ENCODE measurements at regions not wholly inside any gene's neighbourhood (a gene's known extent, or its start where the extent isn't known, plus 50 kb on each side); places are given as distances from the start of the nearest gene placed in this dataset.

DNA sequence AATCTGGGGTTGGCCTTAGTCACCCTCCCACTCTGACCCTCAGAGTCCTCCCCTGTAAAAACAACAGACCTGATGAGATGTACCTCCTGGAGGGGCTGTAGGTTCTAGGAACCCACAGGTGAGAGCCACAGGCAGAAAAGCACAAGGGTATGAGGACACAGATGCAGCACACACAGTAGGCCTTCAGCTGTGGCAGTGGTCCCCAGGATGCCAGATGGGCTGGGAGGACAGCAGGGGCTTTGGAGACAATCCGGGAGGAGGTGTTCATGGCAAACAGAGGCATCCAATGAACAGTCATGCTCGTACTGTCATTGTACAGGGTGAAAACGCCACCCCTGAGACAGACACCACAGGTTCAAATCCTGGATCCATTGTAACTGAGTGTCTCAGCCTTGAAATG, 463.1 kb downstream of the MATN1 start:
- DNase-seq: no peak

DNA sequence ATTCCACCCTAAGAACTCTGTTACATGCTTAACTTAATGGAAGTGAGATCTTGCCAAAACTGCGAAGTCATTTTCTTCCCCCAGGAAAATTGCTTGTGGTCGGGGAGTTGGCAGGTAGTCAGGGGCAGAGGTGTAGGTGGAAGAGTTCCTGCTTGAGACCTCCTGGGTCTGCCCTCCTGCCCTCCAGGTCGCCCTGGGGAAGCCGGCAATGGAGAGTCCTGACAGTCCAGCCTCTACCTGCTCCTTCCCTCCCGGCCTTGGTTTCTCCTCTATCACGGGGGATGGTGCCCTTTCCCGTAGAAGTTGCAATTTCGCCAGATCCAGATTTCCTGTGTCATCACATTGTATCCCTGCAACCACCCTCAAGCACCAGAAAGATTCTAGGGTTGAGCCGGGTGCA, 463.8 kb downstream of the MATN1 start:
- DNase-seq: no peak

DNA sequence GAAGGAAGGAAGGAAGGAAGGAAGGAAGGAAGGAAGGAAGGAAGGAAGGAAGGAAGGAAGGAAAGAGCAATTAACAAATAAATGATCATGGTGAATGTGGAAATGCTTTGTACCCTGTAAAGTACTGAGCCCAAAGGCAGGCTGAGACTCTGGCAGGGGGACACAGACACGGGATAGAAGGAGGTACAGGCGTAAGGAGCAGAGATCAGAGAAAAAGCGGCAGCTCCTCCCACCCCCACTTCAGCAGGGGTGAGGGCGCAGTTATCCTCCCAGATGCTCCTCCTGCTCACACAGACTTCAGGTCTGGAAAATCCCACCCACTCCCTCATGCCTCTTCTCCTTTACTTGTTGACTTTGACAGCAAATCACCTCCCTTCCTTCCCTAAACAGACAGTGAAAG, 464.5 kb downstream of the MATN1 start:
- no peak for DNase-seq

DNA sequence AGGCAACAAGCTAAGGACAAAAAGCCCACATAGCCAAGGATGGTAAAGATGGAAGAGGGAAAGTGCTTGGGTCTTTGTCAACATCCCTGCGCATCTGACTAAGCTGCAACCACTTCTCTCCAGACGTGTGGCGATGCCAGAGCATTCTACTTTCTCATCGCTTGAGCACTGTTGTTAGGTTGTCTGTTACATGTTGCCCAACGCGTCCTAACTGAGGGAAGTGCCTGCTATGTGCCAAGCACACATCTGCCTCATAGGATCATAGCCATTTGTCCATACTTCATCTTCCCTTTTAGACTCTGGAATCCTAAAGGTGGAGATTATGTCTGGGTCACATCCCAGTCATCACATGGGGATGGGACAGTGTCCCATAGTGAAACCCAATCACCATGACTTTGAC, 464.9 kb downstream of the MATN1 start:
- DNase-seq: no peak

DNA sequence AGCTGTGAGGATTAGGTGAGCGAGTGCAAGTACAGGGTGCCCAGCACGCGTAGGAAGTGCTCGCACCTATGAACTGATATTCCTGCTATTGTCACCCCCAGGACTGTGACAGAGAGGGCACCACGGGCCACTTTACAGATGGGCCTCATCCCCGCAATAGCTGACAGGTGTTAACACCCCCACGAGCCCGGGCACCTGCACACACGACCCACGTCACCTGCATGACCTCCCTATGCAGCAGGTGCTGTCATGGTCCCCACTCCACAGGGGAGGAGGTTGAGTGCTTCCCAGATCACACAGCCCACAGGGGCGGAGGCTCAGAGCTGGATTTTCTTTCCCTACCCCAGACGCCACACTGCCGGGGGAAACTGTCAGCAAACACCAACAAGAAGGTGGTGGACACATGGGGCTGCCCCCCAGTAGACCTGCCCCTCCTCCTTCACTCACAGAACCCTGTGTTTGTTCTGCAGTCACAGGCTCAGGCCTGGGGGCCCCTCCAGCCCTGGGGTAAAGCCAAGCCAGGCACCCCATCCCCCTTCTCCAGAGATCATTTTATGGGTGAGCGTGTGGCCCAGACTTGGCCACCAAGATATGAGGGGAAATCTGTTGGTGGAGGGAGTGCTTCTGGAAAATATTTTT, 465.5 kb downstream of the MATN1 start:
- no peak for DNase-seq

DNA sequence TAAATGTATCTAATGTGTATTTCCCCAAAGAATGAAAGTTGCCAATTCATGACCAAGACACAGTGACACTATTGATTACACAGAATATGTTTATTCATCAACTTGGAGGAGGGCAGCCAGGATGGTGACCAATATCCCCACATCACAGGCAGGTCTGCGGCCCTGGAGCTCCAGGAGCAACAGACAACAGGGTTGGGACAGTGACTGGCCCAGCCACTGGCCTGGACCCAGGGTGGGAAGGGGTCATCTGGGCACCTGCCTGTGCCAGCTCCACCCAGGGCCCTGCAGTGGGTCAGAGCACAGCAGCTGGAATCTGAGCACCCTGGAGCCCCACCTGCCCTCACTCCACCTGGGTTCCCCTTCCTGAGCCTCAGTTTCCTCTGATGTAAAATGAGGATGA, 466.1 kb downstream of the MATN1 start:
- DNase-seq: no peak

DNA sequence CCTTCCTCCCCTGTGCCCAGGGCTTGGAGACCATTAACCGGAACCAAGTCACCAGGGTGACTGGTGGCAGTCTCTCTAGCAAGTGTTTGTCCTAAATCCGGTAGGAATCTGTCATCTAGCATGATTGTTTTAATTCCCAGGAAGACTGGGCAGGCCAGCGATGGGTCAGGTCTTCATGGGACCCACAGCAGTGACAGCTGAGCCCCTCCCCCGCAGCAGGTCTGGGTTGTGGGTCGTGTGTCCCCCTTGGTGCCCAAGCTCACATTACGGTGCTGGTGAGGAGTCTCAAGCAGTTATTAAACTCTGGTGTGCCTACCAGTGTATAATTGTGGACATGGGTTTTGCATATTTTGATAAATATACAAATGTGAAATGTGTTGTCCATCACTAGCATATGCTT, 466.5 kb downstream of the MATN1 start:
- DNase-seq: no peak

DNA sequence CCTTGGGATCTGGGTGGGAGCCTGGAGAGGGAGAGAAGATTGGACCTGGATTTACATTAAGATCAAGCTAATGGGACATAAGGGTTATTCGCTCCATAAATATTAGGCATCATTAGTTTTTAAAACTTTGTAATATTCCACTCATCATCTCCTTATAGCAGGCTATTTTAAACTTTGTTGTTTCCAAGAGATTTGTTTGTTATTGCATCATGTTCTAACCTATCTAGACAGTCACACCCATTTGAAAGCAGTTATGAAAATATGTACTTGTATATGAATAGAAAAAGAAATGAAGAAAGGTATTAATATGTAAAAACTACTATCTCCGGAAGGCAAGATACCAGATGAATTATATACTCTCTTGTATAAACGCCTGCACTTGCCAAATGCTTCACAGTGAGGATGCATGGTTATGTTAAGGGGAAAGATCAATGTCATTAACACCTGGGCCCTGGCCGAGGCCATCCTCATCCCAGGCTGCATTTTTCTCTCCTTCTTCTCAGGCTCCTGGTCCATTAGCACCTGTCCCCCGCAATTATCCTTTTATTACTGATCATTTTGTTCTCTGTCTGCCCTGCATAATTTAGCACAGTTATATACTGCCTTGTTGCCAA, 468.2 kb downstream of the MATN1 start:
- DNase-seq: no peak

DNA sequence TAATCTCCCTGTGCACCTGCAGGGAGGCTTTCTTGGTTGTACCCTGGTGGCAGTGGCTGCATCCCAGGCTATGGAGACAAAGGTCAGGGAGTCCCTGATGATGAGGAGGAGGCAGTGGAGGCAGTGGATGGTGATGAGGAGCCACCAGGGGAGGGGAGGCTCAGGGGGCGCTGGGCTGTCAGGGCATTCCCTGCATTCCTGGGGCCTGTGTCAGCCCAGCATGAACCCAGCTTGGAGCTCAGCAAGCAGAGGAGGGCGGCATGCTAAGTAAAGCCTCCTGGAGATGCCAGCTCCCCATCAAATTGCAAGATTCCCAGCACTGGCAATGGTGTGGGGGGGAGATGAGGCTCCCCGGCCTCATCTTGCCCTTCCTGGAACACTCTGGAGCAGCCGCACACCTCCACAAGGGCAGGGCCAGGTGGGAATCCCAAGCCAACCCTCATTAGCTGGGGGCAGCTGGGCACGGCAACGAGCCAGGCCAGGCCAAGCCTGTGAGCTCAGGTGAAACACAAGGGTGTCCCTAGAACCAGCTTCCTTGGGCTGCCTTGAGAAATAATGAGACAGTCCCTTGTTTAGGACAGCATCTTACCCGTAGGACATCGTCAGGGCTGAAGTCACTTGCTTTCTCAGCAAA, 469.5 kb downstream of the MATN1 start:
- DNase-seq: no peak

DNA sequence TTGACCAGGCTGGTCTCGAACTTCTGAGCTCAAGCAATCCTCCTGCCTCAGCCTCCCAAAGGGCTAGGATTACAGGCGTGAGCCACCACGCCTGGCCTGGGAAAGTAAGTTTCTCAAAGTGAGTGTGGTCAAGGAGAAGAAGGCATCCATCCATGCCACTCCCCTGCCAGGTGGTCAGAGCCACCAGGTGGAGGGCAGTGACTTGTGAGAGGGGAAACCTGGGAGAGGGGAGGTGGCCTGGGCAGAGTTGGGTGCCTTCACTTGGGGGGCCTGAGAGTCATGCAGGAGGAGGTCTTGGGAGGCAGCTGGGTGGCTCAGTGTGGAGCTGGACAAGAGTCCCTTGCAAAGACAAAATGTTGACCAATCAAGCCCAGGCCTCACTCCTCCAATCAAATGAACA, 470.0 kb downstream of the MATN1 start:
- no peak for DNase-seq

DNA sequence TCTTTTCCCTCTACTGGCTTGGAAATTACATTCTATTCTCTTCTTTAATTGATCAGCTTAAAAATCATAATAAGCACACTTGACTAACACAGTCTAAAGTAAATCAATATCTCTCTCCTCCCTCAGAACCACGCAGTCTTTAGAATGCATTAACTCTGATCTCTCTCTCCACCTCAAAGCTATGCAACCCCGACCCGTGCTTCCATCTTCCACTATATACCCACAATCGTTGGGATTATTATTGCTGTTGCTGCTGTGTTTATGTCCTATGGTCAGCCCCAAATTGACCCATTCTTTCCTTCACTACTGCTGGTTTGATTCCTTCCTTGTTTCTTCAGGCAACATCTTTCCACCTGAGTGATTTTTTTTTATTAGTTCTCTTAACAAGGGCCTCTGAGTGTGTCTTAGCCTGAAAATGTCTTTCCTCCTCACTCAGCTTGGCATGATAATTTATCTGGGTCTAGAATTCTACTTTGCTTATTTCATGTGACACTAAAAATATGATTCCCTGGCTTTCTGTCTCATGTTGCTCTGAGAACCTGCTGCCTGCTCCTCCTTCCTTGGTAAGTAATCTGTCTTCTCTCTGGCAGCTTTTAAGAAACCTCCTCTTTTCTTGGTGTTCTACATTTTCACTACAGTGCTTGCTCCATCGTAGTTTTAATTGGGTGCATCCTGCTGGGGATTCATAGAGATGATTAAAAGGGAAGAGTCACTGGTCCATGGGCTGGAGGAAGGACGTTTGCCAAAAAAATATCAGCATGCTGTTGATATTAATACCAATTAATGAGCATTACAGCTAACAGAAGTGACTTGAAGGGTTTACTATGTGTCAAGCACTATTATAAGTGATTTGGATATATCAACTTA, 472.2 kb downstream of the MATN1 start:
- DNase-seq: no peak

DNA sequence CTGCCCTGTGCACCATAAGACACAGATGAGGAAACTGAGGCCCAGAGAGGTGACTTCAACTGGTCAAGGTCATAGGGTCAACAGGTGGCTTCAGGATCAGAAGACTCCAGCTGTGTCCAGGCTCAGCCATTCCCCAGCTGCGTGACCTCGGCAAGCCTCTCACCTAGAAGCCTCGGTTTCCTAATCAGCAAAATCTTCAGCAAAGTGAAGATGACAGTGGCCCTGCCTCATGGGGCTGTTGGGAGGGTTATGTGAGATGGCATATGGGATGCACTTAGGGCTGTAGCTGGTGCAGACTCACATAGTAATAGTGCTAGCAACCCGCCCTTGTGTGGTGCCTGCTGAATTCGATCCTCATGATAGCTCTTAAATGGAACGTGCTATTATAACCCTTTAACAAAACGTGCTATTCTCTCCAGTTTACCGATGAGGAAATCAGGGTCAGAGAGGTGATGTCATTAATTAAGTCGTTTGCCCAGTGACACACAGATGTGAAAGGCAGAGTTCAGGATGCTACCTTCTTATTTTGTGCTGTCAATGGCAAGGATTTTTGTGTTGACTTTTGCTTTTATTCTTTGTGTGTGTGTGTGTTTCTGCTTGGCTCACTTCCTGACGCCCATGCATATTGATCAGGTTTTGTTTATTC, 472.9 kb downstream of the MATN1 start:
- no peak for DNase-seq

DNA sequence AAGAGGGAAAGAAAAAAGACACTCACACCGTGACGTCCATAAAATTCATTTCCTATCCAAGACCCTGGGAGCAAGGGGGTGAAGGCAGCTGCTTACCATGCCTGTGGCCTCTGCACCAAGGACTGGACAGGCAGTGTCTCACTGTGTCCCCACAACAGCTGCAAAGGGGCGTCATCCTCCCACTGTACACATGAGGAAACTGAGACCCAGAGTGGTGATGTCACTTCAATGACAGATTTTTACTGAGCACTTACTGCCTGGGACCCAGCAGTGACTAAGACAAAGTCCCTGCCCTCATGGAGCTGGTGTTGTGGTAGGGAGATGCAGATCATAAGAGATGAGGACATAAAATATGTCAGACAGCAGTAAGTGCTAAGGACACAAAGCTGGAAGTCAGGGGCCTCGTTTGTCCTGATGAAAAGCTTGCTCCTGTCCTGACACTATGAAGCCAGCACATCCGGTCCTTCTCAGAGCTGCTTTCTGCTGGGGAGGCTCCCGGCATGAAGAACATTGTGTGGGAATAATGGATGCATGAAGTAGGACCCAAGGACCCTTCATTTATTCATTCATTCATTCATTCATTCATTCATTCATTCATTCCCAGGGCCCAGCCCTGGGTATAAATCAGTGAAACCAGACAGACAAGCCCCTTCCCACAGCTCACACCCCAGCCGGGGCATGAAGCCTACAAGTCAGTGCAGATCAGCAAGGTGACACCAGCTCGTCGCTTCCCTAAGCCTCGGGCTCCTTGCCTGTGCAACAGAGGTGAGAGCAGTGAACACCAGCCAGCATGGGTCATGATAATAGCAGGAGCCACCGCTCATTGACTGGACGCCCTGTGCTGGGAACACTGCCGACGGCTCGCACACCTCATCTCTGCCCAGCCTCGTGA, 473.7 kb downstream of the MATN1 start:
- no peak for DNase-seq

DNA sequence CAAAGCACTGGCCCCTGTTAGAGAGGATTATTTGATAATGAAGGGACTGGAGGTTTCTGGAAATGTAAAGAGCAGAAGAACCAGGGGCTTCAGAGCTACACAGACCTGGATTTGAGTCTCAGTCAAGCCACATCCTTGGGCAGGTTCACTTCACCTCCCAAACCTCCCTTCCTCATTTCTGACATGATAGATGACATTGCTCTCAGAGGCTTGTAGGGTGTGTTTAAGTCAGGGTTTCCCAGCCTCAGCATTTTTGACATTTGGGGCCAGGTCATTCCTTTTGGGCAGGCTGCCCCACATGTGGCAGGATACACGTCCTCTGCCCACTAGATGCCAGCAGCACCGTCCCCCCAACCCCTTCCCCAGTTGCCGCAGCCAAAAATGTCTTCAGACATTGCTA, 474.6 kb downstream of the MATN1 start:
- DNase-seq: no peak

DNA sequence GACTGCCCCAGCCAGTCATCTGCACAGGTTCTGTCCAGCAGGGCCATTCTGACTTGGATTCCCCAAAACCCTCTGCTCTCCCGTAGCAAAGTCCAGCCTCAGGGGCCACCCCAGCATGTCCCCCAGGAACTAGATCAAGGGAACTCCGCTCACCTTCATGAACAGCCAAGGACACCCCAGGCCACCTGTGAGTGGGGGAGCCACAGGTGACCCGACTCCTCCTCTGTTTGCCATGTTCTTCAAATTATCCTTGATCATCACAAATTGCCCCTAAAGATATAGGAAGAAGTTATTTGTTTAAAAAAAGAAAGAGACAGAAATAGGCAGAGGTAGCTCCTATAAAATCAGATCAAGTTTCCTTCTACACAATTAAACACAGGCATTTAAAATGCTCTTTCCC, 475.0 kb downstream of the MATN1 start:
- DNase-seq: no peak

DNA sequence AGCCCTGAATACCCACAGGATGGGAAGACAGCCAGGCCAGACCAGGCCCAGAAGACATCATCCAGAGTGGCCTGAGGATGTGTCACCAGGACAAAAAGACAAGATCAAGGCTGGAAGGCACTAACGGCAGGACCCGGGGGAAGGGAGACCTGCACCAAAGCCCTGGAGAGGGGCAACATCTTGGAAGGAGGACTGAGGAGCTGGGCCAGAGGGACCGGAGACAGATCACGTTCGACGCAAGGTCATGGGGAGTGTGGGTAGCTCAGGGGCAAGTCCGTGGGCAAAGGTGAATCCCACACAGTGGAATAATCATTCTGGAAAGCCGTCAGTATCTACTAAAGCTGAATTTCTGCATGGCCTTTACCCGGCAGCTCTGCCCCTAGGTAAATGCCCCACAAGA, 478.6 kb downstream of the MATN1 start:
- DNase-seq: no peak

DNA sequence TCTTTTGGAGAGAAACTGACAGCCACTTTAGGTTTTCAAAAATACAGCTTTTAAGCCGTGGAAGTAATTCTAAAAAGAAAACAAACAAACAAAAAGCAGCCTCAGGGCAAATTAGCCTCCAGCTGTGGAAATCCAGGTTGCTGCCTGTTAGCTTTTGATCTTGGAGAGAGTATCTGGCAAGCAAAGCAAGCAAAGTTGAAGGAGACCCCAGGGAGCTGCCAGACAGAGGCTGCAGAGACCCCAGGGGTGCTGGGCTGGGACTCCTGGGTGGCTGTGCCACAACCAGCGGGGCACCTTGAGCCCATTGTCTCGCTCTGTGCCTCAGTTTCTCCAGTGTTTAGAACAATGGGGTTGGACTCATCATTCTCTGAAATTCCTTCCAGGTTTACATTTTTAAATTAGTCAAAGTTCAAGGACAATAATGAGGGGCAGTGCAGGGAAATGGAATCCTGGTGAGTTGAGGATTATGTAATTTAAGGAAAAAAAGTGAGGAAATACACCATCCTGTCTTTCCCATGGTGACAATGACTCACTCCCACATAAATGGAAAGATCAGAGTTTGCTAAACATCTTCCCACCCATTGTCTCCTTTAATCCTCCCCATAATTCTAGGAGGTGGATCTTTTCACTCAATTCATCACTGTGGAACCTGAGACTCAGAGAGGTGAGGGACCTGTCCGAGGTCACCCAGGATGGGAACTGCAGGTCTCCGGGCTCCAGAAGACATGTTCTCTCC, 480.5 kb downstream of the MATN1 start:
- no peak for DNase-seq

DNA sequence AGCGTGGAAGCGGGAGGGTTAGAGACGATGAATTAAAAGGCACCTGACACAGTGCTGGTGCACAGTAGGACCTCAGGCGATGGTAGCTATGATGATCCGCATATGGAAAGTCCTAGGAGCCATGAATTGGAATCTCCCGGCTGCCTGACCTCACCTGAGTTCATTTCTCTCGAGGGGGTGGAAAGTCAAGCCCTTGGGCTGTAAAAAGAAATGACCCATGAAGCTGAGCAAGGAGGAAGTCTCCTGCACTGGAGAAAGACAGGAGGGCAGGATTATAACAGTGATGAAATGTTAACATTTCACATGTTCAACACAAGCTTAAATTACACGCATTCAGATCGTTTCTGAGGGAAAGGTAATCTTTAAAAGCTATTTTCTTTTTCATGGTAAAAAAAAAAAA, 481.2 kb downstream of the MATN1 start:
- no peak for DNase-seq

DNA sequence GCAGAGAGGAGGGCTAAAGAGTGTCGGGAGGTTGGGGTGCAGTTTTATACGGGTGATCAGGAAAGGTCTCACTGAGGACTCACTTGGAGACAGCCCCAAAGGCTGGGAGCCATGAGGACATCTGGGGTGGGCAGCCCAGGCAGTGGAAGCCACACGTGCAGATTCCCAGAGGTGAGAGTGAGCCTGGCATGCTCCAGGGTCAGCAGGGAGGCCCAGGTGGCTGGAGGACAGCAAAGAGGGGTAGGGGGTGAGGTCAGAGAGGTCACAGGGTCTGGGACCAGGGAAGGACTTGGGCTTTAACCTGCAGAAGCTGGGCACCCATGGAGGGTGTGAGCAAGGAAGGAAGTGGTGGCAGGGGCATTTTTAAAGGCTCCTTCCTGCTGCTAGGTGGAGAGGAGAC, 481.7 kb downstream of the MATN1 start:
- no peak for DNase-seq

DNA sequence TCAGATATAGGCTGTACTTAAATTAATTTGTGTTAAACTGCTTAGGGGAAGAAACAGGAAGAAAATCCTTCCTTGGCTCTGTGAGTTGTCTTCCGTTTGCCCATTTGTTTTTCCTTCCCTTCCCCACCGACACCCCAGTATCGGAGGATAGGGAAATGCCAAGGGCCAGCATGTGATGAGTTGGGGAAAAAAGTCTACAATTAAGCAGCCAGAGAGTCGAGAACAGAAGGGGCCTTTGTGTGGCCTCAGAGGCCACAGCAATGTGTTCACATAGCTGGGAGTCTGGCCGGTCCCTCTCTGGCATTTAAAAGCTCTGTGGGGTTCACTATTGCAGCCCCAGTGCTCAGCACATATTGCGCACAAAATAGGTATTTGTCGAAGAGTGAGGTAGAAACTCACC, 489.3 kb downstream of the MATN1 start:
- no peak for DNase-seq

DNA sequence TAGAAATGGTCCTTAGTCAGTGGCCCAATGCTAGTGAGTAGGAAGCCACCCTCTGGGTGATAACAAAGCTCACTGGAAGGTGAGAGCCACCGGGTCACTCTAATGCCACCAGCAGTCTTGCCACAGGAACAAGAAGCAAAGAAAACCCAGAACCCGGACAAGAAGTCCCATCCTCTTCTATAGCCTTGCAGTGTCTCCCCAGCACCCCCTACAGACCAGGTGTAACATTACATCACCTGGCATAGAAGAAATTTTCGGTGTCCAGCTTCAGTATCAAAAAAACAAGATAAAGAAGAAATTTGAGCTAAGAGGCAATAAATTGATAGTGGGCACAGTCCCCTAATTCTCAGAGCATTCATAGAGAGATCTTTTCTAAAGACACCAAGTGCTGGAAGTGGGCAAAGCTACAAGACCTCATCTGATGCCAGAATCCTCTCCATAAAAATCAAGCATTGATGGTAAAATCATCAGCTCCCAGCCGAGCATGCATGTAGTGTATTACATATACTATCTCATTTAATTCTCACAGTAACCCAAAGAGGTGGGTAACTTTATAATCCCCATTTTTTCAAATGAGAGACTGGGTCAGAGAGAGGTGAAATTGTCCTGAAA, 491.0 kb downstream of the MATN1 start:
- no peak for DNase-seq
